GM21825 (cell line): ENCODE measurements at regions not wholly inside any gene's neighbourhood (a gene's known extent, or its start where the extent isn't known, plus 50 kb on each side); places are given as distances from the start of the nearest gene placed in this dataset.
"Not testable (repeated sequence)": the region's sequence is repeated elsewhere in the genome, so short reads cannot be mapped to it uniquely, and the experiment has no call there.

Source experiments
- ATAC-seq: cut with Tn5 transposase; IDR thresholded peaks from one replicate; pipeline ENCODE4 v1.9.1; 2021; ENCODE audit warnings: mild to moderate bottlenecking, moderate library complexity; ENCODE audit not compliant: unreplicated experiment

GRCh38 chr13:22770891-22771290, 409.9 kb upstream of the SGCG start:
- no peak for ATAC-seq

GRCh38 chr13:22773465-22773864, 407.3 kb upstream of the SGCG start:
- no peak for ATAC-seq

- ATAC-seq, result no peak
These were observed 404.2 kb upstream of the SGCG start for GRCh38 chr13:22776394-22777186.

- ATAC-seq, result no peak
These were observed 403.6 kb upstream of the SGCG start for GRCh38 chr13:22777207-22777606.

GRCh38 chr13:22789027-22789593, 391.7 kb upstream of the SGCG start:
- no peak for ATAC-seq

- no peak for ATAC-seq
These were observed 390.9 kb upstream of the SGCG start for GRCh38 chr13:22789916-22790315.

- ATAC-seq, result no peak
These were observed 387.1 kb upstream of the SGCG start for GRCh38 chr13:22793598-22794134.

- no peak for ATAC-seq
These were observed 380.0 kb upstream of the SGCG start for GRCh38 chr13:22800526-22801401.

GRCh38 chr13:22801402-22802003, 379.3 kb upstream of the SGCG start:
- ATAC-seq, result no peak

GRCh38 chr13:22812793-22813192, 368.0 kb upstream of the SGCG start:
- ATAC-seq, result no peak

- not testable (repeated sequence) for ATAC-seq
These were observed 367.0 kb upstream of the SGCG start for GRCh38 chr13:22813531-22814377.

GRCh38 chr13:22814433-22814832, 366.3 kb upstream of the SGCG start:
- not testable (repeated sequence) for ATAC-seq

- ATAC-seq, result no peak
These were observed 359.2 kb upstream of the SGCG start for GRCh38 chr13:22821589-22821988.

- ATAC-seq, result no peak
These were observed 355.6 kb upstream of the SGCG start for GRCh38 chr13:22825186-22825585.

GRCh38 chr13:22828081-22828480, 352.7 kb upstream of the SGCG start:
- no peak for ATAC-seq

- no peak for ATAC-seq
These were observed 344.3 kb upstream of the SGCG start for GRCh38 chr13:22836475-22836874.

GRCh38 chr13:22837980-22838647, 342.7 kb upstream of the SGCG start:
- ATAC-seq, result no peak

- no peak for ATAC-seq
These were observed 340.9 kb upstream of the SGCG start for GRCh38 chr13:22839603-22840530.
